Motor neuron (in vitro differentiated cells): ENCODE measurements at regions not wholly inside any gene's neighbourhood (a gene's known extent, or its start where the extent isn't known, plus 50 kb on each side); places are given as distances from the start of the nearest gene placed in this dataset.
"Not testable (repeated sequence)": the region's sequence is repeated elsewhere in the genome, so short reads cannot be mapped to it uniquely, and the experiment has no call there.

ENCODE experiments used
- ATAC-seq, 8 experiments: fragments of 200-7000 bp; cut with Tn5 transposase; replicated peaks in 6 of 8; 2 replicates each; pipeline ENCODE4 v1.8.0; 2021; ENCODE audit warnings: mild to moderate bottlenecking in 8 of 8, moderate library complexity in 8 of 8
- H3K27ac ChIP-seq, 2 donors: fragments of 250-450 bp; sonication (Bioruptor Pico); 2 replicates each; pipeline ENCODE4 v1.9.0; 2021; ENCODE audit warnings: antibody characterized with exemption in 2 of 2, mild to moderate bottlenecking in 2 of 2, moderate library complexity in 1 of 2
- H3K4me1 ChIP-seq, 2 donors: fragments of 250-450 bp; sonication (Bioruptor Pico); replicated peaks in 1 of 2; 2 replicates each; pipeline ENCODE4 v1.6.1; 2021; ENCODE audit warnings: antibody characterized with exemption in 2 of 2, mild to moderate bottlenecking in 2 of 2, moderate library complexity in 1 of 2
- H3K4me3 ChIP-seq, 5 donors: fragments of 250-450 bp; sonication (Bioruptor Pico); 2 replicates each; pipeline ENCODE4 v1.9.0; 2021; ENCODE audit warnings: antibody characterized with exemption in 5 of 5, mild to moderate bottlenecking in 5 of 5, moderate library complexity in 4 of 5
- WGBS, 10 experiments: fragments of 450-650 bp; shearing (Covaris generic); methylation state at CpG; one replicate each; pipeline ENCODE4 v1.0.0; 2022; 5-methylcytosine and 5-hydroxymethylcytosine counted together
- in situ Hi-C, 9 experiments: fragments of 400-800 bp; cut with MboI; loops; one replicate each; pipeline ENCODE4 v1.15.0; 2021; ENCODE audit warnings: low sequenced_read_pairs in 9 of 9, low pct_unique_long_range_greater_than_20kb in 2 of 9; ENCODE audit not compliant: unreplicated experiment in 9 of 9

- H3K4me3 ChIP-seq, in situ Hi-C loops, ATAC-seq, H3K27ac ChIP-seq, H3K4me1 ChIP-seq: not testable (repeated sequence)
- WGBS, 10 experiments, result 38 to 80% methylated on average over 1 of the region's 3 CpGs; no CpG with 5 or more reads in 8 of the 10 experiments
These were observed 132.5 kb downstream of the GOSR1 start for GRCh38 chr17:30609682-30610081.

- in situ Hi-C loops, result no loop called here
- Histone ChIP-seq H3K27ac (no peak overlapping the region), H3K4me3 (no peak overlapping the region), H3K4me1 (peaks cover 0 to 4% of the 10 kb centered on the region in 2 donors)
- ATAC-seq, result no peak
- 91 to 100% (median 97%) methylated on average over 1 to 4 of the region's 4 CpGs; no CpG with 5 or more reads in 2 of the 10 experiments for WGBS, 10 experiments
These were observed 128.3 kb downstream of the GOSR1 start for GRCh38 chr17:30605523-30605922.

- in situ Hi-C loops, result no loop called here
- no peak for ATAC-seq
These were observed 127.8 kb downstream of the GOSR1 start for GRCh38 chr17:30605027-30605426.

GRCh38 chr17:30602396-30602795 is 125.2 kb downstream of the GOSR1 start:
- ATAC-seq, in situ Hi-C loops: not testable (repeated sequence)

More at GRCh38 chr17:30605027-30605426, 127.8 kb downstream of the GOSR1 start:
- peaks cover 0 to 4% of the 10 kb centered on the region in 2 donors for H3K4me1 ChIP-seq
- no peak overlapping the region for H3K4me3 ChIP-seq
- 90 to 100% (median 100%) methylated on average over 1 of the region's 1 CpG; no CpG with 5 or more reads in 3 of the 10 experiments for WGBS, 10 experiments
- H3K27ac ChIP-seq, result no peak overlapping the region

GRCh38 chr17:30601984-30602383 is 124.8 kb downstream of the GOSR1 start:
- H3K27ac ChIP-seq, H3K4me1 ChIP-seq, ATAC-seq, in situ Hi-C loops: not testable (repeated sequence)
- H3K4me3 ChIP-seq, result peak overlapping the region; percentile 18 to 30 (median 20)
- 0 to 20% (median 4%) methylated on average over 1 to 7 of the region's 7 CpGs; no CpG with 5 or more reads in 3 of the 10 experiments for WGBS, 10 experiments

More at GRCh38 chr17:30602396-30602795, 125.2 kb downstream of the GOSR1 start:
- not testable (repeated sequence) for H3K4me1 ChIP-seq, H3K27ac ChIP-seq
- no CpG with 5 or more reads among the region's 2 CpGs for WGBS, 10 experiments
- peak overlapping the region in 2 of 5 donors; percentile 26 to 30 for H3K4me3 ChIP-seq

GRCh38 chr17:30600830-30601494 is 123.8 kb downstream of the GOSR1 start:
- H3K27ac ChIP-seq, result peak overlapping the region; percentile 83 to 90
- in situ Hi-C loops, result no loop called here
- ATAC-seq, result peak in 5 of 8 experiments; percentile 1 to 8 (median 4)
- H3K4me1 ChIP-seq, result peaks cover 0 to 4% of the 10 kb centered on the region in 2 donors
- WGBS, 10 experiments, result 0 to 10% (median 1%) methylated on average over 2 to 16 of the region's 49 CpGs; no CpG with 5 or more reads in 4 of the 10 experiments
- peak overlapping the region; percentile 43 to 85 (median 73) for H3K4me3 ChIP-seq

- Histone ChIP-seq H3K27ac (peak overlapping the region; percentile 83 to 90), H3K4me1 (peaks cover 0 to 11% of the 10 kb centered on the region in 2 donors), H3K4me3 (peak overlapping the region; percentile 43 to 85 (median 73))
- in situ Hi-C loops, result no loop called here
- WGBS, 10 experiments, result 0 to 6% (median 0%) methylated on average over 1 to 16 of the region's 78 CpGs; no CpG with 5 or more reads in 5 of the 10 experiments
- peak; percentile 88 to 96 (median 93) for ATAC-seq
These were observed 123.0 kb downstream of the GOSR1 start for GRCh38 chr17:30600060-30600829.

GRCh38 chr17:30599428-30600059 is 122.3 kb downstream of the GOSR1 start:
- H3K4me1 ChIP-seq, result peaks cover 0 to 15% of the 10 kb centered on the region in 2 donors
- peak overlapping the region; percentile 43 to 85 (median 73) for H3K4me3 ChIP-seq
- 10 to 93% (median 53%) methylated on average over 2 to 12 of the region's 13 CpGs; no CpG with 5 or more reads in 2 of the 10 experiments for WGBS, 10 experiments
- H3K27ac ChIP-seq, result peak overlapping the region in 1 of 2 donors; percentile 90
- ATAC-seq, result peak in 1 of 8 experiments; percentile 0
- in situ Hi-C loops, result no loop called here

GRCh38 chr17:30597776-30598288 is 120.6 kb downstream of the GOSR1 start:
- Histone ChIP-seq H3K4me1 (peaks cover 0 to 15% of the 10 kb centered on the region in 2 donors), H3K4me3 (no peak overlapping the region), H3K27ac (no peak overlapping the region)
- WGBS, 10 experiments, result 56 to 100% (median 82%) methylated on average over 2 to 4 of the region's 4 CpGs; no CpG with 5 or more reads in 2 of the 10 experiments
- ATAC-seq, result no peak
- in situ Hi-C loops, result no loop called here

GRCh38 chr17:30596948-30597775 is 120.0 kb downstream of the GOSR1 start:
- H3K27ac ChIP-seq, ATAC-seq, H3K4me3 ChIP-seq, in situ Hi-C loops: not testable (repeated sequence)
- no CpG with 5 or more reads among the region's 8 CpGs for WGBS, 10 experiments
- H3K4me1 ChIP-seq, result peaks cover 0 to 14% of the 10 kb centered on the region in 2 donors

- WGBS, 10 experiments, result 83 to 100% methylated on average over 1 to 2 of the region's 10 CpGs; no CpG with 5 or more reads in 8 of the 10 experiments
- in situ Hi-C loops, ATAC-seq, H3K27ac ChIP-seq, H3K4me3 ChIP-seq: not testable (repeated sequence)
- peaks cover 0 to 11% of the 10 kb centered on the region in 2 donors for H3K4me1 ChIP-seq
These were observed 117.8 kb downstream of the GOSR1 start for GRCh38 chr17:30594953-30595371.
